Tibial nerve (tissue), 4 donors: ENCODE measurements at regions not wholly inside any gene's neighbourhood (a gene's known extent, or its start where the extent isn't known, plus 50 kb on each side); places are given as distances from the start of the nearest gene placed in this dataset.

Experiments used
- CTCF ChIP-seq, 5 experiments: fragments of 200-600 bp in 3 of 5; fragments of 450-650 bp in 2 of 5; sonication (generic) in 3 of 5; IDR thresholded peaks; one replicate each; pipeline ENCODE4 v1.5.1; 2016 to 2019; ENCODE audit warnings: antibody characterized with exemption in 5 of 5, mild to moderate bottlenecking in 3 of 5, moderate library complexity in 2 of 5
- EP300 ChIP-seq, 2 donors: sonication (generic); formaldehyde crosslinking; IDR thresholded peaks; one replicate each; pipeline ENCODE4 v1.6.1; 2017; ENCODE audit warnings: antibody characterized with exemption in 2 of 2, mild to moderate bottlenecking in 1 of 2

- TF ChIP-seq EP300 (IDR thresholded peaks at IDR 0.05) (no peak), CTCF (IDR thresholded peaks at IDR 0.05) (no peak)
Measured at GRCh38 chr3:182241196-182241765, 529.6 kb downstream of the SOX2 start.
